HG02938 (cell line): ENCODE measurements at regions not wholly inside any gene's neighbourhood (a gene's known extent, or its start where the extent isn't known, plus 50 kb on each side); places are given as distances from the start of the nearest gene placed in this dataset.
A peak's percentile ranks its signal among the peaks of the same experiment; 100 is the strongest.
"Not testable (repeated sequence)": the region's sequence is repeated elsewhere in the genome, so short reads cannot be mapped to it uniquely, and the experiment has no call there.

Source experiments
- ATAC-seq: cut with Tn5 transposase; IDR thresholded peaks from one replicate; pipeline ENCODE4 v1.9.1; 2021; ENCODE audit warnings: mild to moderate bottlenecking, moderate library complexity; ENCODE audit not compliant: unreplicated experiment

DNA sequence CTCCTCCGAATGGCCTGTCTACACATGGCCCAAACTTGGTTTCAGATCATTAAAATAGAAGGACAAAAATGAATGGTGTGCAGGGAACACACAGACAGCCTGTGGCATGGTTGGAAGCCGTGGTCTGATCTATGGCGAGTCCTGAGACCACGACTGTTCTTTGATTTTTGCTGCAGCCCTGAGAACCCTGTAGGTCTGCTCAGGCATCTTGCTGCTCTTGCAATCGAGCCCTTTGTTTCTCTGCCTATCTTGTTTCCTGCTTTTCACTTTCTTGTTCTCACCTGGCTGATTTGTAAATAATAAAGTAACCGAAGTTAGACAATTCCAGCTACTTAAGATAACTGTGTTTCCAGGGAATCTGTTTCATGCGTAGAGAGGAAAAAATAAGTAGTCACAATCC lies 54.1 kb upstream of the NBPF9 start:
- not testable (repeated sequence) for ATAC-seq

DNA sequence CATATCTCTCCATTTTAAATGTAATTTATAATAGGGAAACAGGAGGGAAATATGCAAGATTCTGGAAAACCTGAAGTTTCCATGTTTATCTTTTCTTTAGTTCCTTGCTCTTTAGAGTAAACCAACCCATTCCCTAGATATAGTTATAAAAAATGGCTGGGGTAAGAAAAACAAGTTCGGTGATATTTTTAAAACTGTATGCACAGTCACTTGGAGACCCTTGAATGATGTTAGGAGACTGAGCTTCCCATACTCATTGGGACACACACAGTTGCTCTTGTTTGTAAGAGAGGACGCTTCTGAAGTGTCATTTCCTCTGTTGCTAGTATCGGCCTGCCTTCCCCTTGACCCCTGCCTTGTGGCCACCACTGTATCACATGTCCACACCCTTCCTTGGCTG lies 55.0 kb upstream of the NBPF9 start:
- not testable (repeated sequence) for ATAC-seq

DNA sequence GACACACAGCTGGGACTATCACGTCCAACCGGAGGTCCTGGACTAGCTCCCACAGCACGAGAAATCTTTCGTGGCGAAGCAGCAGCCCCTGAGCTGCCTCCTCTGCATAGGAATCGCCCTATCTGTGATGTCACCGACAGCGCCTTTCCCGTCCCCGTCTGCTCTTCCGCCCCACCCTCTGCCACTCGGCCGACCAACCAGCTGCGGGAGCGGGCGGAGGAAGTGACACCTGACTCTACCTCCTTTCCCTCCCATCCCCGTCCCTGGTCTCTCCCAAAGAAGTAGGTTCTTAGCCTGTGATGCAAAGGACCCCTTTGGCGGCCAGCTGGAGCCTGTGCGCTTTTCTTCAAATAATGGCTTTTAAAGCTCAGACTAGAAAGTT lies 59.7 kb upstream of the NBPF9 start:
- ATAC-seq = peak; percentile 72

DNA sequence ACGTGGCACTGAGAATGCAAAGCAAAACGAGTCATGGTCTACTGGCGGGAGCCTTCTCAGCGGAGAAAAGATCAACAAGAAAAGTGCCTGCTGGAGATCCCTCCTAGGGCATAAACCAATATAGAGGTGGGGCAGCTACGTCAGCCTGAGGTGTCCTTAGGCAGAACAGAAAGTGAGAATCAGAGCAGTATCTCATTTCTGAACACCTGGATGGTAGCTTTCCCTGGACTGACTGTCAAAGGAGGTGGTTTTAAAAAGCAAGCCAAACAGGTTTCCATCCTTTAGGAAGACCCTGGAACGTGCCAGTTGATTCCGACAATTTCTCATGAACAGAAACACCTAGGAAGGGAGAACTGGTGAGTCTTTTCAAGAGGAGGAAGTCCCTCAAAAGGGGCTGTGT lies 71.4 kb upstream of the NBPF9 start:
- ATAC-seq = not testable (repeated sequence)

DNA sequence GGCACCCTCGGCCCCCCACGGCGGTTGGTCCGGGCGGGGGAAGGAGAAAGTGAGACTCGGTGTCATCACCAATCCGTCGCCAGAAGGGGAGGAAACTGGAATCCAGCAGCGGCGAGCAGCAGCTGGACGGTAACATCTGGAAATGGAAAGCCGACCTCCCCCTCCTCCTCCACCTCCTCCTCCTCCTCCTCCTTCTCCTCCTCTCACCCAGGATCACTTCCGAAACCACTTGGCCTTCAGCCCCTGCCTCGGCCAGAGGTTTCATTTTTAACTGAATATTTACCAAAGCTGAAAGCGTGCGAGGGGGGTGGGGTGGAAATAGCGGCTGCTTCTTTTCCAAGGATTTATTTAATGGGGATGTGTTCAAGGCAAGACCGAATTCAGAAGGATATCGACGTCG lies 72.5 kb upstream of the NBPF9 start:
- ATAC-seq = not testable (repeated sequence)

DNA sequence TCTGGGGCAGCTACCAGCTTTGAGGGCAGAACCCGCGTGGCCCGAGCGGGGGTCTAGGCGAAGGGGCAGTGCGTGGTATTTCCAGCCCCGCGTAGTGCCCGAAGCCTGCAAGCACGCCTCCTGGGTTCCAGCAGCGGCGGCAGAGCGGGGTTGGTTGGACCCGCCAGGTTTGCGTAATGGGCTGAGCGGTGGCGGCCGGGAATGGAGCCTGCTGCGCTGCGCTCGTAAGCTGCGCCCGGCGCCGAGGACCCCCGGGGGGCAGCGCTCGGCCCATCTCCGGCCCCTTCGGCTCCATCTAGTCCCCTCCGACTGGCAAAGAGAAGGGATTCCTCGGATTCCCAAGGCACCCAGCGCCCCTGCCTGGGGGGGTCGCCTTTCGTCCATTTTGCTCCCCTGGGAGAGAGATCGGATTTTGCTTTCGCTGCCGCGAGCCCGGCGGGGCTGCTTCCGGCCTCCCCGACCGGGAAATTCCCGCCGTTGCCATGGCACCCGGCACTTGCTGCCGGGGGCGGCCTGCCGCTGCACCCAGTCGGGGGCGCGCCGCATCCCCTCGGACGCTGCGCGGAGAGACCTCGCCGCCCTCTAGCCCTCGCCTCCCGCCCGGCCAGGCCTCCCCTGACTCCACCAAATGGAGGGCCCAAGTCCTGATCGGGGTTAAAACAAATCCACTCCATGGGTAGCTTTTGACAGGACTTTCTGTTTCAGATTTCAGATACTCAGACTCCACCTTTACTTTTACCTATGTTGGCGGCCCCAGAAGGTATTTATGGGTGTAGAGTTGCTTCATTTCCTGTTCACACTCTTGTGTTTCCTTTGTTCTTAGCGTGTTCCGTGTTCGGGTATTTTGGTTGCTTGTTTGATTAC lies 73.3 kb upstream of the NBPF9 start:
- not testable (repeated sequence) for ATAC-seq

DNA sequence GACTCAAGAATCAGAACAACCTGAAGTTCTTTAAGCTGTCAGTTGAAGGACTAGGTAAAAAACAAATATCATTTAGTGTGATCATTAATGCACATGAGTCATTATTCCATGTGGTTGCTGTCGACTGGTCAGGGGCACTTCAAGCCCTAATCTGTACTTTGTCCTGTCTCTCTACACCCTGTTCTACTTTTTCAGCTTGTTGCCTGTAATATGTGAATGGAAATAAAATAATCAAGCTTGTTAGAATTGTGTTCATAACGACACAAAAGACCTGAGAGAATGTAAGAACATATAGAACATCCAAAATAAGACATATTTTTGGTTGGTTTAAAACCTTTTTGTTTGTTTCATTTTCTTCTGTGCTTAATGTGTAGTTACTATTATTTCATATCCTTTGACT lies 87.4 kb upstream of the NBPF9 start:
- not testable (repeated sequence) for ATAC-seq

DNA sequence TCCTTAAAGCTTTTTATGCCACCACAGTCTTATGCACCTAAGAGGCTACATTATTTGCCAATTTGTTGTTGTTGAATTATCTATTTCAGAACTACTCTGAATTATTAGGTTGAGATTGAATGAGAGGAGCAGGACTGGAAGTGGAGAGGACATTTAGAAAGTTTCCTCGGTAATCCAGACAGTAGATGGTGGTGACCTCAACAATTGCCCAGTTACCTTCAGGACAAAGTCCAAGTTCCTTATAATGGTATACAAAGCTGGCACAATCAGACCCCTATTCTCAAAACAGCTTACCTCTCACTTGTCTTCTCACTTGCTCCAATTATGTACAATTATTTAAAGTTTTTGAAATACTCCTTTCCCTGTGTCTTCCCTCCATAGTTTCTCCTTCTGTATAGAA lies 93.3 kb upstream of the NBPF9 start:
- ATAC-seq = not testable (repeated sequence)

DNA sequence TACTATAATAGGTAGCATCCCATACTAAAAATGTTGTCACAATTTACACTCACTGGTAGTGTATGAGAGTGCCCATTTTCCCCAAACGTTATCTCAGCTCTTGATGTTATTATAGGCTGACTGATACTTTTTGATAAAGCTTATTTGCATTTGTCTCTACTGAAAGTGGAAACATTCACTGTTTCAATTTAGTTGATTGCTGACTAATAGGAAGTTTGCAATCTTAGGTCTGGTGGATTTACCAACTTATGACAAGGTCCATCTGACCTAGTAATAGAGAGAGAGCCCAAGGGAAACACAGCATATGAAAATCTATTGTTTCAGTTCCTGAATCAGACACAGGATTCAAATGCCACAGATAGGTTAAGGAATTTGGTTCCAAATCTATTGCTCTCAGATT lies 97.2 kb upstream of the NBPF9 start:
- not testable (repeated sequence) for ATAC-seq

DNA sequence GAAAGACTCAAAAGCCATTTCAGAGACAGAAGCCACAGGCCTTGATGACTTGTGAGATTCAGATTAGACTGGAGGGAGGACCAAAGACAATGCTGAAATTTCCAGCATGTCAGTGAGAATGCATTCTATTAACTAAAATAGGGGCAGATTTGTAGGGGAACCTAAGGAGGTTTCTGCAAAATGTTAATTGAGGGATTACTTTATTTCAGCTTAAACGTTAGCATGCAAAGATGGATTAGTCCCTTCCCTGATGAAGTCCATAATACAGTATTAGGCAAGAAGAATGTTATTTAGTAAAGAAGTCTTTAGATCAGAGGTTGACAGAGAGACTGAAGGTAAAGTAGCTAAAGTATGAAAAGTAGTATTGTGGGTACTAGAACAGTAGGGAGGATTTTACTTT lies 98.9 kb upstream of the NBPF9 start:
- not testable (repeated sequence) for ATAC-seq

DNA sequence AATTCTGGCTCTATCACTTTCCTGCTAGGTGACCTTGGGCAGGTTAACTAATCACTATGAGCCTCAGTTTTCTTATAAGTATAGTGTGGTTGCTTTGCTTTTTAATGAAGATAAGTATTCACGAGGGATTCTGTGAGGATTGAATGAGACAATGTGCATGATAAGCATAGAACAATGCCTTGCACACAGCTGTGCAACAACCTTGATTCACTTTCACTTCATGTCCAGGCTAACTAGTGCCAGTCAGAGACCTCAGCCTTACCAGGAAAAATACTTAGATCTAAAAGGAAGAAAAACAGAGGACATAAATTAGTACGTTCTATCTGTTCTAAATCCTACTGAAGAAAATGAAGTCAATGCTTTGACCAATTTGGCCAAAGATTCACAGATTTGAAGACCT lies 101.0 kb upstream of the NBPF9 start:
- ATAC-seq = not testable (repeated sequence)

DNA sequence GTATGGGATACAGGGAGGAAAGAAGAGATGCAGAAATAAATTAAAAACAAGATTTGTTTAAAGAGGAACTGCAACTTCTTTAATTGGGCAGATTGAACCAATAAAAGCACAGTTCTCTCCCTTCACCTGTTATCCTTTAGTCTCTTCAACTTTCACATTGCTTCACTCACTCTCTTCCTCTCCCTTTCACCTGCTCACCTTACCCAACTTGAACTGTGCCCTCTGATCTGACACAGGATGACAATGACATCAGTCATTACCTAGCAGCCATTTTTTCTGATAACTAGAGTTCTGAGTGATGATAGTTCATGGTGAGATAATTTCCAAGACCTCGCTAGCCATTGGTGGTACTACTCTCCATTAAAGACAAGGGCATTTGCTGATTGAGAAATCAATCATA lies 105.5 kb upstream of the NBPF9 start:
- ATAC-seq = not testable (repeated sequence)

DNA sequence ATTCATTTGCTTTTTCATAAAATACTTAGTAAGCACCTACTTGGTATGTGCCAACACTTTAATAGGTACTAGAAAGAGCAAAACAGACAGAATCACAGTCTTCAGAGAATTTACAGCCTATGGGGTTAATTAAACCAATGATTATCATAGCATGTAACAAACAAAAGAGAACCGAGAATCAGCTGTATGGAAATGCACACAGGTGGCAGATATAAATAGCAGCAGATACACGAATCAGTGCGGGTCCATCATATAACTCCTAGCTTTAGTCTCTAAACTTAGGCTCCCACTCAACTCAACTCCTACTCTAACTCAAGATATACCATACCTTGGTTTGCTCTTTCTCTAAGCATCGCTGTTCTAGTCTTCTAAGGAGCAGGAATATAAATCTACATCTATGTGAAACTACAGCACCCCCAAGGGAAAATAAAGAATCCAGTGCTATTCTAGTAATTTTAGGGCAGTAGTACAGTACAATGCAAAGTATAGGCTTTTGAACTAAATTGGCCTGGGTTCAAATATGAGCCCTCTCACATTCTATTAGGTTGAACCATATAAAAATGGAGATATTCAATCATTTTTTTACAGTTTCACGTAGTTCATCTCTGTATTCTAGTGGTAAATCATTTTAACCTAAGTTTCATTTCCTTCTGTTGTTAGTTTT lies 108.5 kb upstream of the NBPF9 start:
- peak; percentile 75 for ATAC-seq

DNA sequence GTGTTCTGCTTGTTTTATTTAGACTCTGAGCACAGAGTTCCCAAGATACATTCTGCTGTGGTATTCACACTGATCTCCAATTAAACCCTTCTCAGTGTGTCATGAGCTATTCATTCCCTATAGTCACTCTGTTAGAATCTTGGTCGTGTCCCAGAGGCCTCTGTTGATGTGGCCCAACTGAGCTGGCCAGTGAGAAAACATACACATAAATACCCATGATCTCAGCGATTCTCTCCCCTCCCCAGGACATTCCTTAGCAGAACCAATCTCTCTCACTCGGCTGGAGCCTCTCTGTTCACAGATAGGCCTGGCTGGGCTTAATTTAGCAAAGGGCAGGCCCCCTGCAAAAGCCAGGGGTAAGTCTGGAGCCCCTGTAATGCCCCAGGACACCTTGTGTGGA lies 109.6 kb upstream of the NBPF9 start:
- not testable (repeated sequence) for ATAC-seq

DNA sequence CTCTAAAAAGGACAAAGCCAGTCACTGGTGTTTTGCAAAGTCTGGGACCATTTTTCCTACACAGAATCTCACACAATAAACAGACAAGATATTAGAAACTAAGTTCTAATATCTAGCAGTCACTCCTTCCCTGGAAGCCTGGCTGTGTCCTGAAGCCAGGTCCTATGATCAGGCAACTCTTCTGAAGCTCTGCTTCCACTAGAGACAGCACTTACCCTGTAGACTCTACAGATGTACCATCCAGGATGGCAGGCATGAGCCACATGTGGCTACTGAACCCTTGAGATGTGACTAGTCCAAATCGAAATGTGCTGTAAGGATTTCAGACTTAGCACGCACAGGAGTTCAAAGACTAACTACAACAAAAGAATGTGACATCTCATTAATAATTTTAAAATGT lies 110.3 kb upstream of the NBPF9 start:
- not testable (repeated sequence) for ATAC-seq

DNA sequence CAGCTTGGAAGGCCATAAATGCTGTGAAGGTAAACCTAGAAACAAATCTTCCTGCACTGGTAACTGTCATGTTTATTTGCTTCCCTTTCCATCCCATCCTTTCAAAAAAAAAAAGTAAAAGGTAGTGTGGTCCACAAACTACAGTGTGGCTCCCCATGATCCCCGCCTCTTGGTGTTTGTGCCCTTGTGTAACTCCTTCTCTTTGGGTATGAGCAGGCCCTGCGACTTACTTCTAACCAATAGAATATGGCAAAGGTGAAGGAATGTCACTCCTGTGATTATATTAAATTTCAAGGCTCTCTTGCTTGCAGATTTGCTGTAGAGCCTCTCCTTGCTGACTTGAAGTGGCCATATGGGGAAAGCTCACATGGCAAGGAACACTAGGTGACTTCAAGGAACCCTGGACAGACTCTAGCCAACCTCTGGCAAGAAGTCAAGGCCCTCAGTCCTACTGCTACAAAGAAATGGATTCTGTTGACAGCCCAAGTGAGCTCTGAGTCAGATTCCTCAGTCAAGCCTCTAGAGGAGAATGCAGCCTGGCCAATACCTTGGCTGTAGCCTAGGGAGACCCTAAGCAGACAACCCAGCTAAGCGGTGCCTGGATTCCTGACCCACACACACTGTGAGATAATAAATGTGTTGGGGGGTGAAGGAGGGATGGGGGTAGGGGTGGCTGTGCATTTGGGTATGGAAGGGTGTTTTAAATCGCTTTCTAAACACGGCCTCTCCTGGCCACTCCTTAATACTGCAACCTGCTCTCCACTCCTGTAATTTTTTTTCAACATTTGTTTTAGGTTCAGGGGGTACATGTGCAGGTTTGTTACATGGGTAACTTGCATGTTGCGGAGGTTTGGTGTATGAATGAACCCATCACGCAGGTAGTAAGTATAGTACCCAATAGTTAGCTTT lies 115.0 kb upstream of the NBPF9 start:
- ATAC-seq = not testable (repeated sequence)

DNA sequence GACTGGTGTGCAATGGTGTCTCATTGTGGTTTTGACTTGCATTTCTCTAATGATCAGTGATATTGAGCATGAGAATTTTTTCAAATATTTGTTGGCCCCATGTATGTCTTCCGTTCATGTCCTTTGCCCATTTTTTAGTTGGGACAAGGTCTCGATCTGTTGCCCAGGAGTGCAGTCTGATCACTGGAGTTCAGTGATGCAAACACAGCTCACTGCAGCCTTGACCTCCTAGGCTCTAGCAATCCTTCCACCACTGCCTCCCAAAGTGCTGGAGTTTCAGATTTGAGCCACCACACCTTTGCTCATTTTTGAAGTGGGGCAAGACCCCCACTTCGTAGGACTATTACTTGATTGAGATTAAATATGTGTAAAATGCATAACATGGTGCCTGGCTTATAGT lies 116.2 kb upstream of the NBPF9 start:
- not testable (repeated sequence) for ATAC-seq

DNA sequence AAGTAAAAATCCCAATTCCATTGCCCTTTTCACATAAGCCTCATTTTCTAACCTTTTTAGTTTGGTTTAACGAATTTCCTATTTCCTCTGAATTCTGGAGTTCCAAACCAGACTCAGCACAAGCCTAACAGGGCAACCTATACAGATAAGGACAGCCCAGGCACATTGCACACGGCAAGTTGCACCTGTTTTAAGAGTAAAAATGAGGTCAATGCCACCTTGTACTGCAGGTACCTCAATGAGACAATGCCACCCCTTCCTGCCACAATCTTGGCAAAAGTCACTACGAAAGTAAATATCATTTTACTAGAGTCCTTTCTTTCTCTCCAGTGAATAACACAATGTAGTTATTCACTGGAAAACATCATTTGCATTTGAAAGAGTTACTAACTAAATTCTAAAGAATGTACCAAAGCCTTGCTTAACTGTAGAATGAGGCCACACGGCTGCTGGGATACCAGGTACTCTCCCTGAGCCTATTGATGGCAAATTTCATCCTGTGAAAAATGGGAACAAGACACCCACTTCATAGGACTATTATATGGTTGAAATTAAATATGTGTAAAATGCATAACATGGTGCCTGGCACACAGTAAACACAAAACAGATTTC lies 117.2 kb upstream of the NBPF9 start:
- ATAC-seq = not testable (repeated sequence)

DNA sequence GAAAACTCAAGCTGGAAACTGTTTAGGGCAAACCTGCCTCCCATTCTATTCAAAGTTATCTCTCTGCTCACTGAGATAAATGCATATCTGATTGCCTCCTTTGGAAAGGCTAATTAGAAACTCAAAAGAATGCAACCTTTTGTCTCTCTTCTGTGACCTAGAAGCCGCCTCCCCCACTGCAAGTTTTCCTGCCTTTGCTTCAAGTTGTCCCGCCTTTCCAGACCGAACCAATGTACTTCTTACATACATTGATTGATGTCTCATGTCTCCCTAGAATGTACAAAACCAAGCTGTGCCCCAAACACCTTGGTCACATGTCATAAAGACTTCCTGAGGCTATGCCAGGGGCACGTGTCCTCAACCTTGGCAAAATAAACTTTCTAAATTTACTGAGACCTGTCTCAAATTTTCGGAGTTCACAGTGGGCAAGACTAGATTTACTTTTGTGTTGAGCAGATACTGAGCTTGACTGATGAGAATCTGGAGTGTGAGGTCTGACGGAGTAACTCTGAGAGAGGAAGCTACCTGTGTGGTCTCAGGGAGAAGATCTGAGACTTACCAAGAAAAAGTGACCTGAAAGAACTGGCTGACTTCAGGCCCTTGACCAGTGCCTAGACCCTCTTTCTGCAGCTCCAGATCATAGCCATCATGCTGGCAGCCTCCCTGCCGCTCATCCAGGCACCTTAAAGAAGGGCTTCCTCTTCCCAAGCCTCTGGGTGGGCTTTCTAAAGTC lies 124.7 kb upstream of the NBPF9 start:
- not testable (repeated sequence) for ATAC-seq
